GM12892 (cell line): ENCODE measurements at regions not wholly inside any gene's neighbourhood (a gene's known extent, or its start where the extent isn't known, plus 50 kb on each side); places are given as distances from the start of the nearest gene placed in this dataset.

Experiments
- POLR2A ChIP-seq: IDR thresholded peaks from 2 replicates; pipeline ENCODE4 v1.6.1; 2011; ENCODE audit warnings: low read depth, low read length, control low read depth
- TAF1 ChIP-seq: IDR thresholded peaks from 2 replicates; pipeline ENCODE4 v1.6.1; 2011; ENCODE audit warnings: low read depth, mild to moderate bottlenecking, control low read depth, low read length, borderline replicate concordance

GRCh38 chr20:21006611-21007010 lies 99.5 kb downstream of the LINC00237 start:
- TF ChIP-seq POLR2A (no peak), TAF1 (no peak)
